ENCODE measurements at regions not wholly inside any gene's neighbourhood (a gene's known extent, or its start where the extent isn't known, plus 50 kb on each side); places are given as distances from the start of the nearest gene placed in this dataset.

- Histone ChIP-seq H3K4me2 (ENCODE audit: insufficient read depth in 1 of 2, low read depth in 2 of 2, low read length in 2 of 2) (no peak overlapping the region), H3K36me3 (ENCODE audit: control insufficient read depth in 2 of 4, insufficient read depth in 4 of 4, low read length in 3 of 4) (no peaks in the 10 kb centered on the region), H2AFZ (ENCODE audit: low read length) (no peak overlapping the region), H2BK20ac (ENCODE audit: low read length) (no peak overlapping the region), H3K79me1 (ENCODE audit: low read depth, low read length) (no peaks in the 10 kb centered on the region), H2AK5ac (ENCODE audit: low read depth, low read length) (no peak overlapping the region), H3K23ac (ENCODE audit: insufficient read length) (no peak overlapping the region), H3K18ac (ENCODE audit: extremely low read depth, low read length) (no peak overlapping the region), H3K4ac (replicated peaks; ENCODE audit: insufficient read length, low read depth, low read length) (no peak overlapping the region), H3K9me3 (ENCODE audit: insufficient read depth in 2 of 2, low read depth in 1 of 2, low read length in 1 of 2) (no peaks in the 10 kb centered on the region), H2BK120ac (replicated peaks; ENCODE audit: low read depth, low read length) (no peak overlapping the region), H3K27ac (ENCODE audit: low read depth, low read length) (no peak overlapping the region), H3K79me2 (ENCODE audit: control insufficient read depth in 1 of 2, insufficient read depth in 2 of 2, low read length in 2 of 2) (no peaks in the 10 kb centered on the region), H4K8ac (ENCODE audit: extremely low read depth, insufficient read depth, low read length) (no peak overlapping the region), H3K4me3 (ENCODE audit: extremely low read depth in 1 of 4, insufficient read depth in 2 of 4, low read depth in 3 of 4, low read length in 4 of 4) (no peak overlapping the region), H3K56ac (replicated peaks; ENCODE audit: insufficient read length, low read depth, low read length) (no peak overlapping the region), H3K27me3 (replicated peaks in 1 of 4; ENCODE audit: control insufficient read depth in 3 of 4, extremely low read depth in 1 of 4, insufficient read depth in 3 of 4, low read length in 3 of 4) (no peaks in the 10 kb centered on the region; a peak in 1 of 7 replicates), H4K20me1 (replicated peaks in 1 of 2; ENCODE audit: control insufficient read depth in 1 of 2, insufficient read depth in 2 of 2, low read length in 2 of 2) (peaks cover 0 to 2% of the 10 kb centered on the region in 2 experiments), H2BK12ac (ENCODE audit: low read depth, low read length) (no peak overlapping the region), H3K14ac (ENCODE audit: insufficient read length) (no peak overlapping the region), H3K23me2 (ENCODE audit: low read depth, low read length) (peaks cover 10% of the 10 kb centered on the region; the same call in 1 of the 2 replicates), H2BK5ac (ENCODE audit: low read depth, low read length) (no peak overlapping the region), H3K9ac (replicated peaks in 1 of 4; ENCODE audit: extremely low read depth in 1 of 4, low read depth in 3 of 4, low read length in 3 of 4) (no peak overlapping the region), H3K4me1 (replicated peaks in 1 of 4; ENCODE audit: control insufficient read depth in 3 of 4, insufficient read depth in 4 of 4, low read length in 3 of 4) (no peaks in the 10 kb centered on the region; a peak in 1 of 7 replicates), H4K91ac (replicated peaks; ENCODE audit: insufficient read length, low read length) (no peak overlapping the region), H2BK15ac (ENCODE audit: low read length) (no peak overlapping the region), H4K5ac (ENCODE audit: insufficient read length, low read depth, low read length) (no peak overlapping the region)
- ChIA-PET CTCF (ENCODE audit: partially characterized antibody) (no interaction called here), POLR2A (ENCODE audit: partially characterized antibody) (interaction anchor here (0.7 kb wide), 1 partner anchor 183 kb away, joined by 4 read pairs; no protein-coding TSS in a partner anchor)
- DNase-seq (ENCODE audit: low read depth in 1 of 2, low spot score in 2 of 2) (no peak), FAIRE-seq (no peak)
- WGBS, 2 experiments (ENCODE audit: extremely low coverage in 1 of 2, insufficient coverage in 1 of 2, insufficient read length in 1 of 2, insufficient replicate concordance in 2 of 2, low coverage in 1 of 2, low lambda C conversion rate in 2 of 2, missing lambda C conversion rate in 1 of 2) = 85% methylated on average over 9 of the region's 9 CpGs; no CpG with 5 or more reads in 1 of the 2 experiments
- TF ChIP-seq EZH2 (IDR thresholded peaks at IDR 0.05; ENCODE audit: low read depth, low read length, severe bottlenecking) = no peak
- no peak for TF ChIP-seq MAX (IDR thresholded peaks at IDR 0.05)
- no peak for TF ChIP-seq RNF2 (IDR thresholded peaks at IDR 0.05; ENCODE audit: borderline replicate concordance, low read depth, low read length, missing control alignments, poor library complexity, severe bottlenecking)
- no peak for TF ChIP-seq CHD2 (IDR thresholded peaks at IDR 0.05; ENCODE audit: low read length)
- no peak for TF ChIP-seq SIRT6 (IDR thresholded peaks at IDR 0.05; ENCODE audit: low read length)
- TF ChIP-seq KDM1A (IDR thresholded peaks at IDR 0.05; ENCODE audit: borderline replicate concordance, low read length) = no peak
- no peak for TF ChIP-seq CBX5 (IDR thresholded peaks at IDR 0.05; ENCODE audit: low read depth, low read length)
- no peak for TF ChIP-seq SP2 (IDR thresholded peaks at IDR 0.05; ENCODE audit: low read length)
- no peak for TF ChIP-seq POLR2A (IDR thresholded peaks at IDR 0.05; ENCODE audit: control extremely low read depth in 1 of 2, low read depth in 2 of 2, low read length in 2 of 2)
- no peak for TF ChIP-seq HDAC6 (IDR thresholded peaks at IDR 0.05; ENCODE audit: low read depth, low read length)
- no peak for TF ChIP-seq CTBP2 (IDR thresholded peaks at IDR 0.05; ENCODE audit: borderline replicate concordance, insufficient read depth, insufficient read length, low read length)
- TF ChIP-seq TAF1 (IDR thresholded peaks at IDR 0.05; ENCODE audit: low read depth, low read length) = no peak
- no peak for TF ChIP-seq RFX5 (IDR thresholded peaks at IDR 0.05; ENCODE audit: borderline replicate concordance, low read depth, low read length)
Measured at GRCh38 chr20:57948180-57948955, 238.6 kb upstream of the PMEPA1 start.

Data from H1 (cell line).